HepG2 (cell line): ENCODE measurements at regions not wholly inside any gene's neighbourhood (a gene's known extent, or its start where the extent isn't known, plus 50 kb on each side); places are given as distances from the start of the nearest gene placed in this dataset.

Experiments used
- FOXJ3 ChIP-seq: sonication (generic); formaldehyde crosslinking; IDR thresholded peaks from 2 replicates; pipeline ENCODE4 v1.4.0; 2020; ENCODE audit warnings: missing genetic modification reagents, mild to moderate bottlenecking, borderline replicate concordance
- GABPA ChIP-seq, 2 experiments: IDR thresholded peaks; 2 replicates each; pipeline ENCODE4 v1.6.1; 2011 to 2016; ENCODE audit warnings: low read depth in 2 of 2, low read length in 1 of 2, missing biosample characterization in 1 of 2, missing genetic modification characterization in 1 of 2
- ZNF367 ChIP-seq: sonication (generic); formaldehyde crosslinking; IDR thresholded peaks from 2 replicates; pipeline ENCODE4 v1.4.0; 2020; ENCODE audit warnings: missing genetic modification reagents, borderline replicate concordance
- TF ChIP-seq, protein P1 (sequence below): IDR thresholded peaks from 2 replicates; pipeline ENCODE4 v1.6.1; 2012; ENCODE audit warnings: inconsistent platforms

GRCh38 chr14:81849714-81850113 is 316.1 kb upstream of the SEL1L start:
- TF ChIP-seq FOXJ3, result no peak
- no peak for TF ChIP-seq GABPA (IDR thresholded peaks at IDR 0.05; ENCODE audit: low read depth, low read length)
- no peak for TF ChIP-seq GABPA (CRISPR knock-in tag; IDR thresholded peaks at IDR 0.05; ENCODE audit: low read depth)
- TF ChIP-seq, protein P1, sequence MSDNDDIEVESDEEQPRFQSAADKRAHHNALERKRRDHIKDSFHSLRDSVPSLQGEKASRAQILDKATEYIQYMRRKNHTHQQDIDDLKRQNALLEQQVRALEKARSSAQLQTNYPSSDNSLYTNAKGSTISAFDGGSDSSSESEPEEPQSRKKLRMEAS, result no peak
- TF ChIP-seq ZNF367, result no peak
